ENCODE measurements at regions not wholly inside any gene's neighbourhood (a gene's known extent, or its start where the extent isn't known, plus 50 kb on each side); places are given as distances from the start of the nearest gene placed in this dataset.

DNA sequence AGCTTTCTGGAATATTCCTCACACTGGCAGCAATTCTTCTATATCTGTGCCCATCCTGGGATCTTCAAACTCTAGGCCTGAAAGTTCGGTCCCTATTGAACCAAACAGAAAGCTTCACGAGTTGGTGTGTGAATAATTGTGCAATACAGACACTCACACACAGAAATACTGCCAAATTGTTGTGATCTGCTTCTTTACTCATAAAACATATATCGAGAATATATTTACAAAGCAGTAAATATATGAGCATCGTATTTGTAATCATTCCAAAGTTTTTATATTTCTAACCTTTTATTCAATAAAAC lies 56.6 kb upstream of the BEX4 start:
- DNase-seq (ENCODE audit: low spot score) (no peak), FAIRE-seq (no peak)

- DNase-seq (ENCODE audit: low spot score) (peak; percentile 40), FAIRE-seq (no peak)
These were observed 57.2 kb upstream of the BEX4 start for GRCh38 chrX:103157496-103158316.

GRCh38 chrX:103155201-103155600 lies 59.7 kb upstream of the BEX4 start:
- FAIRE-seq: no peak
- DNase-seq (ENCODE audit: low spot score): no peak

GRCh38 chrX:103153661-103154060 lies 60.7 kb upstream of the NXF3 start:
- FAIRE-seq (no peak), DNase-seq (ENCODE audit: low spot score) (no peak)

- FAIRE-seq: no peak
- DNase-seq (ENCODE audit: low spot score): peak; percentile 13
These were observed 58.9 kb upstream of the NXF3 start for GRCh38 chrX:103151799-103152198.

GRCh38 chrX:103149652-103150051 lies 56.7 kb upstream of the NXF3 start:
- DNase-seq (ENCODE audit: low spot score) (no peak), FAIRE-seq (no peak)

DNA sequence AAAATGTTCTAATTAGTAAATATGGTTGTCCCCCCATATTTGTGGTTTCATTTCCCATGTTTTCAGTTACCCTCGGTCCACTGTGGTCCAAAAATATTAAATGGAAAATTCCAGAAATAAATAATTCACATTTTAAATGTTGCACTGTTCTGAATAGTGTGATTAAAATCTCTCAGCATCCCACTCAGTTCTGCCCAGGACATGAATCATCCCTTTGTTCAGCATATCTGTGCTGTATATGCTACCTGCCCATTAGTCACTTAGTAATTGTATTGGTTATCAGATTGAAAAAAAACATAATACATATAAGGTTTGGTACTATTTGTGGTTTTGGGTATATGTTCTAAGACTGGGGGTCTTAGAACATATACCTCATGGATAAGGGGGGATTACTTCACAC lies 55.1 kb upstream of the NXF3 start:
- DNase-seq (ENCODE audit: low spot score): no peak
- no peak for FAIRE-seq

Data from urothelium cell line (cell line).